OCI-M2 (cell line): ENCODE measurements at regions not wholly inside any gene's neighbourhood (a gene's known extent, or its start where the extent isn't known, plus 50 kb on each side); places are given as distances from the start of the nearest gene placed in this dataset.

Experiments used
- DNase-seq: peaks from one replicate; lab custom pipeline; 2025; ENCODE audit not compliant: unreplicated experiment; lab: John Stamatoyannopoulos, UW

GRCh38 chr6:147811913-147812629 lies 303.6 kb downstream of the SAMD5 start:
- no peak for DNase-seq

GRCh38 chr6:147817042-147817689 lies 308.7 kb downstream of the SAMD5 start:
- no peak for DNase-seq

- DNase-seq = no peak
Observed at GRCh38 chr6:147820520-147820919, 312.0 kb downstream of the SAMD5 start.

- no peak for DNase-seq
Observed at GRCh38 chr6:147821295-147821897, 312.9 kb downstream of the SAMD5 start.

GRCh38 chr6:147823936-147824335 lies 315.4 kb downstream of the SAMD5 start:
- DNase-seq = no peak

GRCh38 chr6:147825848-147826247 lies 317.4 kb downstream of the SAMD5 start:
- DNase-seq = no peak

GRCh38 chr6:147826698-147827097 lies 318.2 kb downstream of the SAMD5 start:
- DNase-seq = no peak

- no peak for DNase-seq
Observed at GRCh38 chr6:147829418-147829817, 320.9 kb downstream of the SAMD5 start.

GRCh38 chr6:147829835-147830234 lies 321.3 kb downstream of the SAMD5 start:
- DNase-seq = no peak

GRCh38 chr6:147831356-147831755 lies 322.9 kb downstream of the SAMD5 start:
- no peak for DNase-seq

GRCh38 chr6:147833607-147834006 lies 325.1 kb downstream of the SAMD5 start:
- DNase-seq = no peak

- no peak for DNase-seq
Observed at GRCh38 chr6:147834084-147834776, 325.7 kb downstream of the SAMD5 start.

GRCh38 chr6:147837540-147837939 lies 329.1 kb downstream of the SAMD5 start:
- DNase-seq = no peak

- DNase-seq = no peak
Observed at GRCh38 chr6:147839708-147840610, 331.5 kb downstream of the SAMD5 start.

GRCh38 chr6:147841547-147842148 lies 333.2 kb downstream of the SAMD5 start:
- DNase-seq = no peak

GRCh38 chr6:147849401-147850330 lies 341.2 kb downstream of the SAMD5 start:
- no peak for DNase-seq

- no peak for DNase-seq
Observed at GRCh38 chr6:147852772-147853171, 344.3 kb downstream of the SAMD5 start.

- DNase-seq = no peak
Observed at GRCh38 chr6:147853574-147853973, 345.1 kb downstream of the SAMD5 start.

- no peak for DNase-seq
Observed at GRCh38 chr6:147855803-147856482, 347.5 kb downstream of the SAMD5 start.
